Common myeloid progenitor, CD34-positive (primary cell): ENCODE measurements at regions not wholly inside any gene's neighbourhood (a gene's known extent, or its start where the extent isn't known, plus 50 kb on each side); places are given as distances from the start of the nearest gene placed in this dataset.

ENCODE experiments used
- CTCF ChIA-PET: fragments of 350-600 bp; sonication (Branson Sonifier 250); formaldehyde crosslinking; loops from one replicate; lab custom pipeline; 2021; ENCODE audit warnings: antibody characterized with exemption; lab: Charles Lee
- POLR2A ChIA-PET: fragments of 350-600 bp; sonication (Branson Sonifier 250); formaldehyde crosslinking; loops from one replicate; lab custom pipeline; 2021; ENCODE audit warnings: antibody characterized with exemption; lab: Charles Lee
- DNase-seq, 3 donors: peaks; one replicate each; pipeline versions ENCODE4 v3.0.0 to v3.0.0-alpha.2; 2013
- H3K27ac ChIP-seq, 2 experiments: 1 replicate in 1 of 2; 2 replicates in 1 of 2; pipeline ENCODE4 v1.7.0; 2013; ENCODE audit warnings: inconsistent platforms in 2 of 2, low read length in 2 of 2, mild to moderate bottlenecking in 2 of 2, low read depth in 1 of 2, moderate library complexity in 1 of 2; ENCODE audit not compliant: severe bottlenecking in 2 of 2, insufficient read depth in 1 of 2, poor library complexity in 1 of 2
- H3K27me3 ChIP-seq, 5 experiments: replicated peaks in 2 of 5; 1 replicate in 3 of 5; 2 replicates in 2 of 5; pipeline versions ENCODE4 v1.6.1 to v1.7.0; 2013; ENCODE audit warnings: low read length in 4 of 5, mild to moderate bottlenecking in 2 of 5, moderate library complexity in 2 of 5, inconsistent platforms in 1 of 5; ENCODE audit not compliant: insufficient read depth in 5 of 5, control insufficient read depth in 4 of 5
- H3K36me3 ChIP-seq, 4 experiments: 1 replicate in 2 of 4; 2 replicates in 2 of 4; pipeline versions ENCODE4 v1.6.1 to v1.7.0; 2013; ENCODE audit warnings: low read length in 3 of 4, control low read depth in 1 of 4, mild to moderate bottlenecking in 1 of 4; ENCODE audit not compliant: control insufficient read depth in 4 of 4, insufficient read depth in 4 of 4
- H3K4me1 ChIP-seq, 4 experiments: 1 replicate in 3 of 4; 2 replicates in 1 of 4; pipeline versions ENCODE4 v1.6.1 to v1.7.1; 2013; ENCODE audit warnings: low read length in 3 of 4, mild to moderate bottlenecking in 3 of 4, control low read depth in 1 of 4, inconsistent platforms in 1 of 4, moderate library complexity in 1 of 4; ENCODE audit not compliant: control insufficient read depth in 4 of 4, insufficient read depth in 4 of 4; ENCODE audit errors: control extremely low read depth in 1 of 4
- H3K4me3 ChIP-seq, 7 experiments: 1 replicate in 4 of 7; 2 replicates in 3 of 7; pipeline versions ENCODE4 v1.5.1 to v1.7.0; 2013; ENCODE audit warnings: mild to moderate bottlenecking in 7 of 7, low read length in 6 of 7, moderate library complexity in 6 of 7, inconsistent platforms in 2 of 7, low read depth in 2 of 7, control low read depth in 1 of 7; ENCODE audit not compliant: insufficient read depth in 4 of 7, control insufficient read depth in 1 of 7; ENCODE audit errors: extremely low read depth in 1 of 7
- H3K9me3 ChIP-seq, 5 experiments: 1 replicate in 4 of 5; 2 replicates in 1 of 5; pipeline versions ENCODE4 v1.6.1 to v1.7.1; 2013; ENCODE audit warnings: low read length in 4 of 5, mild to moderate bottlenecking in 2 of 5, inconsistent platforms in 1 of 5, low read depth in 1 of 5, moderate library complexity in 1 of 5; ENCODE audit not compliant: control insufficient read depth in 4 of 5, insufficient read depth in 2 of 5; ENCODE audit errors: control extremely low read depth in 1 of 5
- WGBS: methylation state at CpG from one replicate; pipeline ENCODE4 v1.1.5; 2013; ENCODE audit not compliant: insufficient coverage; 5-methylcytosine and 5-hydroxymethylcytosine counted together

DNA sequence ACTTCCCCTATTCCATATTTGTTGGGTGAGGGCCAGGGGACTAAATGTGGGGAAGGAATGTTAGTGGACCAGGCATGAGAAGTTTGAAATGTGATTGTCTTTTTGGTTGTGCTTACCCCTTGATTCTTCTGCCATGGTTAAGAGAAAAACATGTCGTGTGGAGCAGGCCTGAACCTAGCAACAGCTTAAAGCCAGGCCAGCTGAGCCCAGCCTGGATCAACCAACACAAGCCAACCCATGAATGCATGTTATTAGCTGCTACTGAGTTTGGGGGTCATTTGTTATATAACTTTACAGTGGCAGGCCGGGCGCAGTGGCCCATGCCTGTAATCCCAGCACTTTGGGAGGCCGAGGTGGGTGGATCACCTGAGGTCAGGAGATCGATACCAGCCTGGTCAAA lies 52.4 kb upstream of the TRIO start:
- POLR2A ChIA-PET: no interaction called here
- Histone ChIP-seq H3K27me3 (no peaks in the 10 kb centered on the region), H3K36me3 (no peaks in the 10 kb centered on the region), H3K4me3 (no peak overlapping the region), H3K4me1 (no peaks in the 10 kb centered on the region), H3K9me3 (peaks cover 0 to 5% (median 1%) of the 10 kb centered on the region in 5 experiments), H3K27ac (no peak overlapping the region)
- DNase-seq: no peak
- 100% methylated on average over 4 of the region's 5 CpGs for WGBS
- CTCF ChIA-PET: no interaction called here

DNA sequence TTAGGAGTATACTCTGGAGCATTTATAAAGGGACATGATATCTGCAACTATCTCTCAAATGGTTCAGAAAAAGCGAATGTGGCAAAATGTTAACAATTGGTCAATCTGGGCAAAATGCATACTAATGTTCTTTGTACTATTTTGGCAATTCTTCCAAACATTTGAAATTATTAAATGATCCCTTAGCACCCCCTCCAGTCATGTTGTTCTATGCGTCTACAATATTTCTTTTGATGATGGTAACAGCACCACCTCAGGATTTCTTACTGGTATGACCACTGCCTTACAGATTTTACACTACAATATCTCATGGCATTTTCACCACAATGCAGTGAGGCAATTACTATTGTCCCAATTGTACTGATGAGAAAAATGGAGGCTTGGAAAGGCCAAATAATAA lies 52.9 kb upstream of the TRIO start:
- CTCF ChIA-PET: no interaction called here

DNA sequence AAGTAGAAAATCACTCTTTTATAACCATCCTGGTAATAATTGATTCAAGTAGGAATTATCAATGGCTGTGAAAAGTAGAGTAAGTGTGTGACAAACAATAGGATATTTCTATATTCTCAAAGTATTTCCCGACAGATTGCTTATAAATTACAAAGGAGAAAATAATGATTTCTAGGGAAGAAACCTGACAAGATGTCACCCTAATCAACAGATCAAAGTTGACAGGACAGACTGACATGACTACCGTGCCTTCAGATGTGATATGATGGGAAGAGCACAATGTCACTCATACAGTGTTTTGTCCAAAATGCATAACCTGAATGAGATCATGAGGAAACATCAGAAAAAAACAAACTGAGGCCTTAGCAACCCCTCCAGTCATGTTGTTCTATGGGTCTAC lies 53.9 kb upstream of the TRIO start:
- H3K9me3 ChIP-seq: peaks cover 0 to 5% (median 1%) of the 10 kb centered on the region in 5 experiments
- ChIA-PET POLR2A (no interaction called here), CTCF (no interaction called here)
- no peak for DNase-seq
- no peaks in the 10 kb centered on the region for H3K27me3 ChIP-seq
- WGBS: 88% methylated on average over 1 of the region's 2 CpGs
- H3K4me1 ChIP-seq: no peaks in the 10 kb centered on the region
- H3K4me3 ChIP-seq: no peak overlapping the region
- no peaks in the 10 kb centered on the region for H3K36me3 ChIP-seq
- no peak overlapping the region for H3K27ac ChIP-seq

More for the DNA sequence above, 52.9 kb upstream of the TRIO start:
- H3K4me3 ChIP-seq: no peak overlapping the region
- no peaks in the 10 kb centered on the region for H3K27me3 ChIP-seq
- WGBS: 100% methylated on average over 1 of the region's 2 CpGs
- no peaks in the 10 kb centered on the region for H3K4me1 ChIP-seq
- H3K27ac ChIP-seq: no peak overlapping the region
- peaks cover 0 to 5% (median 1%) of the 10 kb centered on the region in 5 experiments for H3K9me3 ChIP-seq
- POLR2A ChIA-PET: no interaction called here
- H3K36me3 ChIP-seq: no peaks in the 10 kb centered on the region
- DNase-seq: no peak

DNA sequence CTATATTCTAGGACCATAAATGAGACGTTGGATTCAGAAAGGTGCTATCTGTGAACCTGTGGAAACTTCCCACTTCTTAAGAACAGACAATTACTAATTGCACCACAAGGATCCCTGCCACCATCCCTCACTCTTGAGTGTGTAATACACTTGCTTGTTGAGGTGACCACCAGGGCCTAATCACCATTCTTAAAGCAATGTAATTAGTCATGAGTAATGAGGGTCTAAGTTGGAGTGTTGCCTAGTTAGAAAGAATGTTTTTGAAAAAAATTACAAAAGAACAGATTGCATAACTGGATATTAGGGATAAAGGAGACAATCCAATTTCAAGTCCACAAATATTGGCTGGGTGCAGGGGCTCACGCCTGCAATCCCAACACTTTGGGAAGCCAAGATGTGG lies 56.9 kb upstream of the TRIO start:
- H3K9me3 ChIP-seq: peaks cover 0 to 5% (median 1%) of the 10 kb centered on the region in 5 experiments
- H3K27me3 ChIP-seq: peaks cover 0 to 4% (median 0%) of the 10 kb centered on the region in 5 experiments
- CTCF ChIA-PET: interaction anchor here (1.1 kb wide), 1 partner anchor 17 kb away, joined by 3 read pairs; no protein-coding TSS in a partner anchor
- no peak overlapping the region for H3K4me3 ChIP-seq
- no peak overlapping the region for H3K27ac ChIP-seq
- H3K36me3 ChIP-seq: no peaks in the 10 kb centered on the region
- WGBS: 100% methylated on average over 1 of the region's 2 CpGs
- POLR2A ChIA-PET: no interaction called here
- no peak for DNase-seq
- H3K4me1 ChIP-seq: no peaks in the 10 kb centered on the region

DNA sequence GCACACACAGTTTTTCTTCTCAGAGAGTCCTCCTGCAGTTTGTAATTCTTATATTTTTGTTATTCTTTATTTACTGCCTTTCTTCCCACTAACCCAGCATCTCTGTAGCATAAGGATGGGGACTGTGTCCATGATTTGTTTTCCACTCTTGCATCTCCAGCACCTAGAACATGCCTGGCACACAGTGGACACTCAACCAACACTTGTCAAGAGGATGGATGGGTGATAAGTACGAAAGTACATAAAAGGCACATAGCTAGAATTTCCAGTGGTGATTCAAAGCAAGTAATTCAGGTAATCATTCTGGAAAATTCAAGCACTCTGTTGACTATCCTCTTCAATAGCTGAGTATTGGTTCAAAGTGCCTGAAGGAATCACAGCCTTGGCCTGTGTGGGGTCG lies 60.2 kb upstream of the TRIO start:
- Histone ChIP-seq H3K27me3 (peaks cover 0 to 4% (median 0%) of the 10 kb centered on the region in 5 experiments), H3K36me3 (no peaks in the 10 kb centered on the region), H3K4me1 (no peaks in the 10 kb centered on the region), H3K9me3 (peaks cover 0 to 1% (median 0%) of the 10 kb centered on the region in 5 experiments), H3K27ac (no peak overlapping the region), H3K4me3 (no peak overlapping the region)
- ChIA-PET CTCF (no interaction called here), POLR2A (interaction anchor here (0.7 kb wide), 1 partner anchor 9 kb away, joined by 3 read pairs; no protein-coding TSS in a partner anchor)
- no peak for DNase-seq
- WGBS: 92% methylated on average over 2 of the region's 2 CpGs

DNA sequence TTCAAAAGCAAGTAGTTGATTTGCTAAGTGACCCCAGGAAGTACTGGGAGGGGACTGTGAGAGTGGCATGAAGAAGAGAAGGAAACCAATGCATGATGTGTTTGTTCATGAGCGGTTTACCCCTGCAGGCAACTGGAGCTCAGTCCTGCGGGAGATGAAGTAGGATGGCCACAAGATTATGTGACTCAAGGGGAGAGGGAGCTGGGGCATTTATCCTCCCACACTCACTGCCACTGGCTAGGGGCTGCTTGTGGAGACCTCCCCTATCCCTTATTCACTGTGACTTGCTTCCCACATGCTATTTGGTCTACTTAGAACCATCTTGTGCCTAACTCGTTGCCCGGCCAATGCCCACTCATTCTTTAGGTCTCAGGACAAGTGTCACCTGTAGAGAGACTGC lies 60.6 kb upstream of the TRIO start:
- Histone ChIP-seq H3K9me3 (peaks cover 0 to 1% (median 0%) of the 10 kb centered on the region in 5 experiments), H3K27ac (no peak overlapping the region), H3K4me3 (no peak overlapping the region), H3K4me1 (no peaks in the 10 kb centered on the region), H3K36me3 (no peaks in the 10 kb centered on the region), H3K27me3 (peaks cover 0 to 4% (median 0%) of the 10 kb centered on the region in 5 experiments)
- CTCF ChIA-PET: no interaction called here
- POLR2A ChIA-PET: no interaction called here
- DNase-seq: no peak
- 82% methylated on average over 3 of the region's 4 CpGs for WGBS

DNA sequence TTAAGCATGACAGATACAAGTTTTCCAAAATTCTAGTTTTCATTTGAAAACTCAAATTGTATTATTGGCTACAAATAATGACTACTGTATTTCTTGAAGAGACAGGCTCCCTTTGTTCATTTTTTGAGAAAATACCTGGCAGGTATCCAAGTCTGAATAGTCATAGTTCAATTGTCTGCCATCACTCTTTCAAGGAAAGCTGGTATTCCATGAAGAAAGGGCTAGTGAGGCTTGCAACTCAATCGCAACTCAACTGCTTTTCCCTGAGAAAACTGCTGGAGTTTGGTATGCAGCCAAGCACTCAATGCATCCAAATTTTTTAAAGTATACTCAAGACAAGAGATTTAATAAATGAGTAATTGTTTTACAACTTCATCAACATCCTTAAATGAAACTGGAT lies 61.4 kb upstream of the TRIO start:
- POLR2A ChIA-PET: no interaction called here
- H3K4me3 ChIP-seq: no peak overlapping the region
- no peaks in the 10 kb centered on the region for H3K36me3 ChIP-seq
- H3K4me1 ChIP-seq: no peaks in the 10 kb centered on the region
- H3K27ac ChIP-seq: no peak overlapping the region
- no CpG with 5 or more reads among the region's 1 CpG for WGBS
- CTCF ChIA-PET: no interaction called here
- no peak for DNase-seq
- peaks cover 0 to 4% (median 0%) of the 10 kb centered on the region in 5 experiments for H3K27me3 ChIP-seq
- no peaks in the 10 kb centered on the region for H3K9me3 ChIP-seq
